ENCODE measurements at regions not wholly inside any gene's neighbourhood (a gene's known extent, or its start where the extent isn't known, plus 50 kb on each side); places are given as distances from the start of the nearest gene placed in this dataset.

GRCh38 chr10:10657139-10657760 is 360.4 kb upstream of the CELF2 start:
- FAIRE-seq: no peak

- FAIRE-seq: no peak
These were observed 359.4 kb upstream of the CELF2 start for GRCh38 chr10:10658172-10658785.

- no peak for FAIRE-seq
These were observed 357.6 kb upstream of the CELF2 start for GRCh38 chr10:10660054-10660453.

GRCh38 chr10:10661176-10661575 is 356.5 kb upstream of the CELF2 start:
- no peak for FAIRE-seq

GRCh38 chr10:10662716-10663408 is 354.8 kb upstream of the CELF2 start:
- FAIRE-seq: no peak

GRCh38 chr10:10663622-10664021 is 354.1 kb upstream of the CELF2 start:
- no peak for FAIRE-seq

- no peak for FAIRE-seq
These were observed 351.9 kb upstream of the CELF2 start for GRCh38 chr10:10665750-10666149.

- FAIRE-seq: no peak
These were observed 350.2 kb upstream of the CELF2 start for GRCh38 chr10:10667466-10667865.

GRCh38 chr10:10676972-10677371 is 340.7 kb upstream of the CELF2 start:
- no peak for FAIRE-seq

- no peak for FAIRE-seq
These were observed 340.2 kb upstream of the CELF2 start for GRCh38 chr10:10677479-10677878.

GRCh38 chr10:10680496-10680895 is 337.2 kb upstream of the CELF2 start:
- no peak for FAIRE-seq

GRCh38 chr10:10684972-10685371 is 332.7 kb upstream of the CELF2 start:
- no peak for FAIRE-seq

- no peak for FAIRE-seq
These were observed 332.1 kb upstream of the CELF2 start for GRCh38 chr10:10685566-10685965.

- no peak for FAIRE-seq
These were observed 329.9 kb upstream of the CELF2 start for GRCh38 chr10:10687751-10688150.

GRCh38 chr10:10699427-10699826 is 318.2 kb upstream of the CELF2 start:
- FAIRE-seq: no peak

GRCh38 chr10:10701084-10701611 is 316.5 kb upstream of the CELF2 start:
- no peak for FAIRE-seq

GRCh38 chr10:10702211-10702610 is 315.5 kb upstream of the CELF2 start:
- FAIRE-seq: no peak

GRCh38 chr10:10703382-10703781 is 314.3 kb upstream of the CELF2 start:
- no peak for FAIRE-seq

GRCh38 chr10:10712155-10712704 is 305.4 kb upstream of the CELF2 start:
- no peak for FAIRE-seq

- FAIRE-seq: no peak
These were observed 303.3 kb upstream of the CELF2 start for GRCh38 chr10:10714327-10714726.

GRCh38 chr10:10716972-10717371 is 300.7 kb upstream of the CELF2 start:
- FAIRE-seq: no peak

GRCh38 chr10:10722422-10722821 is 295.2 kb upstream of the CELF2 start:
- no peak for FAIRE-seq

GRCh38 chr10:10725196-10725595 is 292.5 kb upstream of the CELF2 start:
- no peak for FAIRE-seq

GRCh38 chr10:10726101-10726500 is 291.6 kb upstream of the CELF2 start:
- no peak for FAIRE-seq
